Neural progenitor cell (in vitro differentiated cells): ENCODE measurements at regions not wholly inside any gene's neighbourhood (a gene's known extent, or its start where the extent isn't known, plus 50 kb on each side); places are given as distances from the start of the nearest gene placed in this dataset.

Experiments
- DNase-seq: peaks from one replicate; pipeline ENCODE4 v3.0.0-alpha.2; 2016; ENCODE audit warnings: low spot score
- H2AFZ ChIP-seq: fragments of 200-600 bp; sonication (generic); replicated peaks from 2 replicates; pipeline ENCODE4 v1.6.1; 2016; ENCODE audit warnings: antibody characterized with exemption
- H3F3A ChIP-seq: fragments of 200-600 bp; sonication (generic); 2 replicates; pipeline ENCODE4 v1.6.1; 2016; ENCODE audit warnings: antibody characterized with exemption, low read depth
- H3K27ac ChIP-seq: fragments of 200-600 bp; sonication (generic); 2 replicates; pipeline ENCODE4 v1.5.1; 2016; ENCODE audit warnings: mild to moderate bottlenecking
- H3K27me3 ChIP-seq: fragments of 200-600 bp; sonication (generic); 2 replicates; pipeline ENCODE4 v1.6.1; 2016; ENCODE audit warnings: mild to moderate bottlenecking, moderate library complexity
- H3K36me3 ChIP-seq: fragments of 200-600 bp; sonication (generic); 2 replicates; pipeline ENCODE4 v1.5.1; 2016
- H3K4me1 ChIP-seq: fragments of 200-600 bp; sonication (generic); 2 replicates; pipeline ENCODE4 v1.6.1; 2016; ENCODE audit warnings: mixed run types
- H3K4me2 ChIP-seq: fragments of 200-600 bp; sonication (generic); 2 replicates; pipeline ENCODE4 v1.6.1; 2016
- H3K4me3 ChIP-seq: fragments of 200-600 bp; sonication (generic); 2 replicates; pipeline ENCODE4 v1.5.1; 2016
- H3K79me2 ChIP-seq: fragments of 200-600 bp; sonication (generic); 2 replicates; pipeline ENCODE4 v1.6.1; 2016; ENCODE audit warnings: low read depth
- H3K9ac ChIP-seq: fragments of 200-600 bp; sonication (generic); 2 replicates; pipeline ENCODE4 v1.6.1; 2016
- H3K9me3 ChIP-seq: fragments of 200-600 bp; sonication (generic); 2 replicates; pipeline ENCODE4 v1.5.1; 2016; ENCODE audit warnings: low read depth
- H4K20me1 ChIP-seq: fragments of 200-600 bp; sonication (generic); 2 replicates; pipeline ENCODE4 v1.6.1; 2016; ENCODE audit warnings: low read depth
- H3K27ac Mint-ChIP-seq: 3 replicates; pipeline ENCODE4 v1.8.0; 2021; ENCODE audit warnings: mixed read lengths
- H3K27me3 Mint-ChIP-seq: 2 replicates; pipeline ENCODE4 v1.8.0; 2022; ENCODE audit warnings: low read depth, mild to moderate bottlenecking, inconsistent platforms, moderate library complexity, mixed read lengths; ENCODE audit not compliant: insufficient read depth
- H3K36me3 Mint-ChIP-seq: 3 replicates; pipeline ENCODE4 v1.8.0; 2021; ENCODE audit warnings: mixed read lengths
- H3K4me1 Mint-ChIP-seq: 3 replicates; pipeline ENCODE4 v1.8.0; 2021; ENCODE audit warnings: mixed read lengths
- H3K4me3 Mint-ChIP-seq: 3 replicates; pipeline ENCODE4 v1.8.0; 2021; ENCODE audit warnings: mild to moderate bottlenecking, moderate library complexity, mixed read lengths
- H3K9me3 Mint-ChIP-seq: 3 replicates; pipeline ENCODE4 v1.8.0; 2020; ENCODE audit warnings: mixed read lengths
- CTCF ChIP-seq: fragments of 200-600 bp; sonication (generic); IDR thresholded peaks from 2 replicates; pipeline ENCODE4 v1.5.1; 2017; ENCODE audit warnings: antibody characterized with exemption, mild to moderate bottlenecking
- EZH2 ChIP-seq: fragments of 200-600 bp; sonication (generic); IDR thresholded peaks from 2 replicates; pipeline ENCODE4 v1.6.1; 2017; ENCODE audit warnings: antibody characterized with exemption, mild to moderate bottlenecking, moderate library complexity
- EZH2phosphoT487 ChIP-seq: fragments of 200-600 bp; sonication (generic); IDR thresholded peaks from 2 replicates; pipeline ENCODE4 v1.6.1; 2017; ENCODE audit warnings: antibody characterized with exemption

DNA sequence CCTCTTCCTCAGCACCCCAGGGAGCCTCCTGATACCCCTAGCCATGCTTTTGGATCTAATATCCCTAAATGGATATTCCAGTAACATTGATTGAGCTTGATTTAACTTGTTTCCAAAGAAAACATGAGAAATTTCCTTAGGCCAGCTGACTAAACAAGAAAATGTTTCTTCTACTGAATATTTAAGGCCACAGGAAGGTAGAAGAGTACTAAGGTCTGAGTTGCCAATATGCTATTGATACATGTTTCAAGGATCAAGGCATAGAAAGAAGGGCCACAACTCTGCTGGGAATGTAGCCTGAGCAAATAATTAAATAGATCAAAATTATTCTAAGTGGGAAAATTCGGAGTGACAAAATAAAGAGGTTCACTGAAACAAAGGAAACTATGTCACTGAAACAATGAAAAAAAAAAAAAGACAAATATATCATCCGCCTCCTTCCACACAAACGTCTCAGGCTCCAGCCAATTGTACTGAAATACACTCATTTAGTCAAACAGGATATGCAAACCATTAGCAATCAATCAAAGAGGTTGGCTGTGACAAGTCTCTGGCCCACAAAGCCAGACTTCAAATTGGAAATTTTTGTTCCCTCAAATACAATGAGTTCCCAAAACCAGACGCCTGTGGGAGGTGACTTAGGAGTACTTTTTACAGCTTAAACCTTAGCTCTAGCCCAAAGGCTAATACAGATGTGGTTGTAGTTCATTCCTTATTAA is 396.2 kb downstream of the HTR7 start:
- Histone ChIP-seq H3K9ac (no peak overlapping the region), H3K27me3 (no peaks in the 10 kb centered on the region), H3F3A (no peaks in the 10 kb centered on the region), H3K27ac (no peak overlapping the region), H3K79me2 (no peaks in the 10 kb centered on the region), H4K20me1 (no peaks in the 10 kb centered on the region), H3K36me3 (no peaks in the 10 kb centered on the region), H3K9me3 (no peaks in the 10 kb centered on the region), H2AFZ (no peak overlapping the region), H3K4me1 (no peaks in the 10 kb centered on the region), H3K4me3 (no peak overlapping the region), H3K4me2 (no peak overlapping the region)
- TF ChIP-seq EZH2phosphoT487, result no peak
- no peak for TF ChIP-seq CTCF
- TF ChIP-seq EZH2, result no peak
- Mint-ChIP-seq H3K4me3 (no peak overlapping the region), H3K27me3 (no peaks in the 10 kb centered on the region), H3K27ac (no peak overlapping the region), H3K9me3 (no peaks in the 10 kb centered on the region), H3K36me3 (no peaks in the 10 kb centered on the region), H3K4me1 (no peaks in the 10 kb centered on the region)
- DNase-seq, result no peak

GRCh38 chr10:90462749-90463470 is 394.9 kb downstream of the HTR7 start:
- no peaks in the 10 kb centered on the region for H3K9me3 Mint-ChIP-seq
- no peak overlapping the region for H2AFZ ChIP-seq
- H3K36me3 Mint-ChIP-seq, result no peaks in the 10 kb centered on the region
- H3K4me2 ChIP-seq, result no peak overlapping the region
- DNase-seq, result no peak
- no peaks in the 10 kb centered on the region for H3K4me1 ChIP-seq
- H3K36me3 ChIP-seq, result no peaks in the 10 kb centered on the region
- H3K4me1 Mint-ChIP-seq, result no peaks in the 10 kb centered on the region
- H3K27ac Mint-ChIP-seq, result no peak overlapping the region
- TF ChIP-seq EZH2phosphoT487, result no peak
- TF ChIP-seq EZH2, result no peak
- no peak for TF ChIP-seq CTCF
- no peaks in the 10 kb centered on the region for H3K9me3 ChIP-seq
- H3K4me3 Mint-ChIP-seq, result no peak overlapping the region
- no peaks in the 10 kb centered on the region for H3K79me2 ChIP-seq
- no peaks in the 10 kb centered on the region for H4K20me1 ChIP-seq
- no peak overlapping the region for H3K9ac ChIP-seq
- no peaks in the 10 kb centered on the region for H3F3A ChIP-seq
- no peaks in the 10 kb centered on the region for H3K27me3 Mint-ChIP-seq
- no peaks in the 10 kb centered on the region for H3K27me3 ChIP-seq
- no peak overlapping the region for H3K4me3 ChIP-seq
- H3K27ac ChIP-seq, result no peak overlapping the region

DNA sequence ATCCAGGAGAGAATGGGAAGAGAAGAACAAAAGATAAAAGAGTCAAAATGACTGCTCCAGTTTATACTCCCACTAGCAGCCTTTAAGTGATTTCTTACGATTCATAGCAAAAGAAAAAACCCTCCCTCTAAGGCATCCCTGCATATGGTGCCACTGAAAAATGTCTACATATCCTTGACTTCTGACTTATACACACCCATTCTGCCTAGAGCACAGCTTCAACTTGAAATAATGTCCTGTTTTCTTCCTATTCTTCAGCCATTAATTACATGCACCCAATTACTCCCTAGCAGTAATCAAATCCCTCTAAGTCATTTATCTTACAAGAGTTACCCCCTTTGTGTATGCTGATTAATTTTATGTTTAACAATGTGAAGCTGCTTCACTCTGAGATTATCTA is 393.5 kb downstream of the HTR7 start:
- Histone ChIP-seq H3K4me3 (no peak overlapping the region), H2AFZ (no peak overlapping the region), H3K36me3 (no peaks in the 10 kb centered on the region), H3F3A (no peaks in the 10 kb centered on the region), H4K20me1 (no peaks in the 10 kb centered on the region), H3K9ac (no peak overlapping the region), H3K4me2 (no peak overlapping the region), H3K27ac (no peak overlapping the region), H3K27me3 (no peaks in the 10 kb centered on the region), H3K4me1 (no peaks in the 10 kb centered on the region), H3K79me2 (no peaks in the 10 kb centered on the region), H3K9me3 (no peaks in the 10 kb centered on the region)
- Mint-ChIP-seq H3K27ac (no peak overlapping the region), H3K4me3 (no peak overlapping the region), H3K9me3 (no peaks in the 10 kb centered on the region), H3K36me3 (no peaks in the 10 kb centered on the region), H3K4me1 (no peaks in the 10 kb centered on the region), H3K27me3 (no peaks in the 10 kb centered on the region)
- no peak for TF ChIP-seq EZH2phosphoT487
- no peak for TF ChIP-seq CTCF
- TF ChIP-seq EZH2, result no peak
- no peak for DNase-seq
